HG03097 (cell line): ENCODE measurements at regions not wholly inside any gene's neighbourhood (a gene's known extent, or its start where the extent isn't known, plus 50 kb on each side); places are given as distances from the start of the nearest gene placed in this dataset.

Experiments used
- ATAC-seq: cut with Tn5 transposase; IDR thresholded peaks from one replicate; pipeline ENCODE4 v1.9.1; 2021; ENCODE audit not compliant: unreplicated experiment, low FRiP score

DNA sequence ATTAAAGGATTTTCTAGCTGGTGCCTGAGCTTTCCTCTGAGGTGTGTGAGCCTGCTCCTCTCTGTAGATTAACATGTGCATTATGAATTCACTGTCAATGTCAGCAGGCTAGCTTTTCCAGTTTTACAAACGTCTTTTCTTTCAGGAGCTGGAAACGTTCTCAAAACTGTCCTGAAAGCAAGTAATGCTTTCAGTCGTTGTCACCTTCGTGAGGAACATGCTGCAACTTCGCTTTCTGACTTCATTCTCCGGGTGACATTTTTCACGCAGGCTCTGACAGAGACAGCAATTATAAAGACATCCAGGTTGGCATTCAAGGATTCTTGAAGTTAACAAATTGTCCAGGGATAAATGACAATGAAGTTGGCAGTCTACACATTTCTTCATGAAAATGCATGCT, 671.5 kb downstream of the DHX35 start:
- no peak for ATAC-seq

DNA sequence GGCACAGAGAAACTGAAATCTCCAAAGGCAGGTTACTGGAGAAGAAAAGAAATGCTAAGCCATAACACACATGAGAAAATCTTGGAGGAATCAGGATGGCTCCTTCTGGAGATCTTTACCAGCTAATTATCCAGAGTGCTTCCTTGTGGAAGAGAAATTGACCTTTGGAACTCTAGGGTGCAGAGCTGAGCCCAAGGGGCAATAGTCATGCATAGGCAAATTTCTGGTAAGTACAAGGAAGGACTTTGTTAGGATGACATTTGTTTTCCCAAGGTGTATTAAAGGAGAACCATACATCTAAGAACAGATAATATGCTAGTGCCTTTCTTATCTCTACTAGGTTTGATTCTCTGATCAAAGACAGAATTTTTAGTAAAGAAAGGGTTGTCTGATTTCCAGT, 670.6 kb downstream of the DHX35 start:
- ATAC-seq: no peak

DNA sequence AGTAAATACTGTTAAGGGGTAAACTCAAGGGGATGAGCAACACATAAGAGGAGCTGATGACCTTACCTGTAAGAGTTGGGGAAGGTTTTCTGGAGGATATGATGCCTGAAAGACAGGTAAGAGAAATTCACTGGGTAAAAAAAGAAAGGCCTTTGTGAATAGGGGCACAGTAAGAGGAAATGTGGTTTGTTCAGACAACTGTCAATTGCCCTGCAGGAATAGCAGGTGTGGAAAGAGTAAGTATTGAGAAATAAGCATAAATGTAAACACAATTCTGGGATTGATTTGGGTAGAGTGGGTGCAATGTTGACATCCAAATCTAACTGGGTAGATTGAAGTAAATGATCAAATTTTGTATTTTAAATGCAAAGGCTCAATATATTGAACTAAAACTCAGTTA, 670.0 kb downstream of the DHX35 start:
- no peak for ATAC-seq

DNA sequence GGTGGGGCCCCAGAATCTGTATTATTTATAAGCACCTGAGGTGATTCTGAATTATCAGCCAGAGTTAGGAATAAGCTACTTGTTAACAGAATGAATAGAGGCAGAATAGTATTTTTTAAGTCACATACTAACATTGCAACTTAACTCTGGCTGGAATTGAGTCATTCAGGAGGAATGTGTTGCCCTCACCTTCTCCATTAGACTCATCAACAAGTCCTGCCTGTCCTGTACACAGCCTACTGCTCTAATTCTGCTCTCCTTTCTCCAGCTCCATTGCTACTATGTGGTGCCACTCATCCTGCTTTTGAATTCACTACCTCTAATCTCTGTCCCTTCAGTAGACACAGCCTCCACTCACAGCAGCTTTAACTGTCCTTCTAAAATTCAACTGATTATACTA, 669.4 kb downstream of the DHX35 start:
- no peak for ATAC-seq

DNA sequence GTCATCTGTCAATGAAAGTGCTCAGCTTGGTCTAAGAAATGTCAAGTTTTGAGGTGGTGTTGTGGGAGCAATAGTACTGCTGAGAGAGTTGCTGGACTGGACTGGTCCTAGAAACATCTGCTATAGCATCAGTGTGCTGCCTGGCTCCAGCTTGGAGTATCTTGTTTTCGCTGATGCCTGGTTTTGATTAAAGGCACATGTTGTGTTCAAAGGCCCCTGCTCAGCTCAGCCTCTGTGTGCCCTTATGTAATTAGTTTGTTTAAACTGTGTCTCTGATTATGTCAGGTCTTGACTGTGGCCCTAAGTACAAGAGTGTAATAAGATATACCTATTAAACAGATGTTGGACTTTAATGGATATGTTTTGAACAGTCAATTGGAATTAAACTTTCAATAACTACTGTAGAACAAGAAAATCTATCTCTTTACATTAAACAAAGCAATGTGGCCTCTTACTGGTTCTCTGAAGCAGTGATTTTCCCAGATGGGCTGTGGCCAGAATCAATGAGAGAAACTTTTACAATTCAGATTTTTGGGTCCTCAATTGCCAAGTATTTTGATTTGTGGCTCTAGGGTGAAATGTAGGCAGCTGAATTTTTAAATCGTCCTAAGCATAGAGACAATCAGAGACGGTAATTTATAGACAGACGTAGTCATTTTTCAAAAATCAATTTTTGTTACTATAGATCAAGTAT, 668.2 kb downstream of the DHX35 start:
- no peak for ATAC-seq

DNA sequence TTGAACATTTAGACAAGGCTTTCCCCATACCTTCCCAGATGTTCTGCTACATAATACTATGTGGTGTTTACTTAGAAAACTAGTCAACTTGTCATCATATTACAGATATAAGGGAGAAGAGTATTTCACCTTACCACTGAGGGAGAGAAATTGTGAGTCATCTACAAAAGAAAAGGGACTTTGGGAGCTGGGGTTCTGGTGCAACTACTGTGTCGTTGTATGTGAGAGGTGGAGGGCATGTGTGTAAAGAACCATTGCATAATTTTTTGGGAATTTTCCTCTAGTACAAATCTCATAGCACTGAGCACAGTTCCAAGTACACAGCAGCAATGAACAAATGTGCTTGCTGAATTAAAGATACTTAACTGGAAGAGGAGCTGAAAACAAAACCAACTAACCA, 665.6 kb downstream of the DHX35 start:
- ATAC-seq: no peak

DNA sequence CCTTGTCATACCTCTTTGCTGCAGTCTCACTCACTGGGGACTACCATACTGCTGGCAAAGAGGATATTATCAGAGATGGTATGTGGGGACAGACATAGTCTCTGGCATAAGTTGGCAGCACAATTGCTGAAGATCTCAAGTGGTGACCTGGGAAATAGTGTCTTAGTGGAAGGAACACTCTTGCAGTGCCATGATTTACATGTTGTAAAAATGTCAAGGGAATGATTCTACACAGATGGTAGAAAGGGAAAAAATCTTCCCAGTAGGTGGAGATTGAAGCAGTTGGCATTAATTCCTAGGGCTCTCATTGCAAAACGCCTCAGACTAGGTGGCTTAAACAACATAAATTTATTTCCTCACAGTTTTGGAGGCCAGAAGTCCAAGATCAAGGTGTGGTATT, 662.2 kb downstream of the DHX35 start:
- no peak for ATAC-seq

DNA sequence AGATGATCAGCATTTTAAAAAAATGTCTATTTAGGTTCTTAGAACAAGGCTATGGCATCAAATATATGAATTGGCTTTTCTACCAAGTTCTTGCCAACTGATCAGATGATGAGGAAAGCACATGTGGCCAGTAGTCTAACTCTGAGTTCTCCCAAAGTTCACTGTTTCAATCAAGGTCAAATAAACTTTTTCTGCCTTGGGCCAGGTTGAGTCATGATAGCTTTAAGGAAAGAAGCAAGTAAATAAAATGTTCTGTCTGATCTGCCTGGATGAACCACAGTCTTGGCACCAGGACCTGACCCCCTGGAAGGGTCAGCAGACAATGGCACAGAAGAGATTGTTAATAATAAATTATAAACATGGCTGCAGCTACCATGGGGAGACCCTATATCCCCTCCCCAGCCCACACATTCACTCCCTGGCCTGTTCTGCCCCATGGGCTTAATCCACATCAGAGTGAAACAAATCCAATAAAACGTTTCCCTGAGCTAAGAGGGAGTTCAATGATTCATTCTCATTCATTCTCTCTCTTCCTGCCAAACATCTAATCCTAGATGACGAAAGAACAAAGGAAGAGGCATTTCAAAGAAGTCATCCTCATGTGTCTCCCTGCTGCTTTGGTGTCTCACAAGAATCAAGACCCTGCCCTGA, 661.6 kb downstream of the DHX35 start:
- no peak for ATAC-seq

DNA sequence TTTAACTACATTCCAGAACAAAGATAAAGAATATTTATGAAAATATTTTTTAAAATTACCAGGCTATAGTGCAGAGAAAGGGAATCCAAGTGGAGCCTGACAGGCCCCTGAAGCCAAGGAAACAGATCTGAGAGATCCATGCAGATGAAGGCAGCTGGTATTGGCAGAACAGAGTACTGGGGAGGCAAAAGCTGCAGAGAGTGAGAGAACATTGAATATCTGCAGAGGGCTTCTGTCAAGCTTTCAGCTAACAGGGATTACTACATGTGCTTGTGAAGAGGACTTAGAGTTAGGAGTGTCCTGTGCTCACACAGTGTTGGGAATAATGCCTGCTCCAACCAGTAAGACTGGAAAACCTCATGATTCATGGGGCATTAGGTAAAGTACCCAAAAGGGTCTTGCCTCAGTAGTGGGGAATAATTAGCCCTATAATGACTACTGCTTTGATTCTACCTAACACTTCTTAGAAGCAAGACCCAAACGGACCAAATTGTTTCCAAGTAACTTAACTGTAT, 657.2 kb downstream of the DHX35 start:
- no peak for ATAC-seq

DNA sequence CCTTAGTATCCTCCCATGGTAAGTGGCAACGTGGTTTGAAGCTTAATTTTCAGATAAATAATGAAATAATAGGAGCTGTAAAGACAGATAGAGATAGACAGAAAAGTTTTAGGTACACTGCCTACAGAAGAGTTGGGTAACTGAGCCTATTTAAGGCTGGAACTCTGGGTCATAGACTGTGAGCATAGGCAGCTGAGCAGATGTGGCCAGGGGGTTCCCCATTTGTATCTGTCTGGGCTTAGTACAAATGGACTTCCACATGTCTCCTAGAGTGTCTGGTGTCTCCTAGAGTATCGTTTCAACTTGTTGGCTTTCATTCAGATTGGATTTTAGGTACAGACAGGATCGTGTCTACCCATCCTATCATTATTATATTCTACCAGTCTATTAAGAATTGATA, 649.8 kb downstream of the DHX35 start:
- ATAC-seq: no peak

DNA sequence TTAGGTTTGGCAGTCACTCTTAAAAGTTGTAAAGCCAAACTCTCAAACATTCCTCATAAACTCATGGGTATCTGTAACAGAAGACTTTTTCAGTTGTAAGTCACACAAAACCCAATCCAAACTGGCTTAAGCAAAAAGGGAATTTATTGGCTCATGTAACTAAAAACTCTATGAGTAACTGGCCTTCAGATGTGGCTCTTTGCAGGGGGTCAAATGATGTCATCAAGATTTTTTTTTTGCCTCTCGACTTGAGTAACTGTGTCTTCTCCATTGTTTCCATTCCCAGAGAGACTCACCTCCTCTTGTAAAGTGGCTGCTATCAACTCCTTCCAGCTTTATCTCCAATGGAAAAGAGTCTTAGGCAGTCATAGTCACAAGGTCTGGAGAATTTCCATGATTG, 645.0 kb downstream of the DHX35 start:
- no peak for ATAC-seq

DNA sequence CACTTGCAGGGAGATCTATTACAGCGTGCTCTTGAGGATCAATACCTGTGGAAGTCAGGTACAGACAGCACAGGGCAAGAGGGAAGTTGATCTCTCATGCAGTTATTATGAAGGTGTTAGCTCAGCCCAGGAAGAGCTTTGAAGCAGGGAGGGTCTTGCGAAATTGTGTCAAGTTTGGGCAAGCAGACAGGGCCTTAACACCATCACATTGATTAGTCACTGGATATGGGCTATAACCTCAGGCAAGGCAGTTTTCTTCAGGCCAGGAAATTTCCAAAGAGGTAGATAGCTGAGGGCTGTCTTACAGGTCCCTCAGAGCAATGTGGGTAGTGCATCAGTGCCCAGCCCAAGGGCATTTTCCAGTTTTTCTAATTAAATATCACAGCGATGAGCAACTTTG, 643.8 kb downstream of the DHX35 start:
- ATAC-seq: no peak

DNA sequence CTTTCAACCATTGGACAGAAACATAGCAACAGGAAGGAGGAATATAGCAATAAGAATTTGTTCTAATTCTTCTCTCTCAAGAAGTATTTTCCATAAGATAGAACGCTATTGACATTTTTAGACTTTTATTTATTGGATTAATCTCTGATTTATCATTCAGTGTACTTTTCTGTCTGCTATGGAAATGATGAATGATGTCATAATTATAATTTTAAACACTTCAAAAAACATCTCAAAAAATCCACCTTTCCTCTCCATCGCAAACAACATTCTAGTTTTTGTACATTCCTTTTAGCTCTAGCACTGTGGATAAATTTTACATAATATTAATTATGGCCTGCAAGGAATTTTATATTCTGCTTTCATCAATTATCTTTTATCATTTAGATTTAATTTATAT, 643.2 kb downstream of the DHX35 start:
- no peak for ATAC-seq

DNA sequence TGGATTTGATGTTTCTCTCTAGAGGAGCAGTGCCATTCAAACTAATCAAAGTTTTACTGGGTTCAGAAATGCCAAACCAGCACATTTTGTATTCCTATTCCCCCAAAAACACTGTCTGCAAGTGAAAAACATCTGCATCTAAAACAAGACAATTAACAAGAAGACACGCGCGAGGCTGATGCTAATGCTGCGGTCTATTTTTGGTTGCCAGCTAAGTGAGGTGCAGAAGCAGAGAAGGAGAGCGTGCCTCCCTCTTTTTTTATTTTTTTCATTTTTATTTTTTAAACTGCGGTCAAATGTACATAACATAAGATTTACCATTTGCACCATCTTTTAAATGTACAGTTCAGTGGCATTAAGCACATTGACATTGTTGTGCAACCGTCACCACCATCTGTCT, 641.1 kb downstream of the DHX35 start:
- ATAC-seq: no peak

DNA sequence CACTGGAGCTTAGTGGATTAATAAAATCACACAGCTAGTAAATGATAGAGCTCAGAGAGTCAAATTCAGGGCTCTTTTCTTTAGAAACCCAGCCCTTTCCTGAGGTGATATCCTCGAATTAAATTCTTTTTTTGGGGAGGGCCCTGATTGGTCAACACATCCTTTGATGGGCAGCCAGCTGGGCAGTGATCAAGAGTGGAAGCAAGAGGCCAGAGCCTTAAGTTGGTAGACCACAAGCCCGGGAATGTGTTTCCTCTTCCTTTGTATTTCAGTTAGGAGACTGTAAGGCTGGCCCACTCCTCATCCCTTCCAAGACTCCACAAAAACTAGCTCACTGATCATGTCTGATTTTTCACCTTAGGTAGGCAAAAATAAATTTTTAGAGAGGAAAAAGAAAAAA, 640.5 kb downstream of the DHX35 start:
- ATAC-seq: no peak

DNA sequence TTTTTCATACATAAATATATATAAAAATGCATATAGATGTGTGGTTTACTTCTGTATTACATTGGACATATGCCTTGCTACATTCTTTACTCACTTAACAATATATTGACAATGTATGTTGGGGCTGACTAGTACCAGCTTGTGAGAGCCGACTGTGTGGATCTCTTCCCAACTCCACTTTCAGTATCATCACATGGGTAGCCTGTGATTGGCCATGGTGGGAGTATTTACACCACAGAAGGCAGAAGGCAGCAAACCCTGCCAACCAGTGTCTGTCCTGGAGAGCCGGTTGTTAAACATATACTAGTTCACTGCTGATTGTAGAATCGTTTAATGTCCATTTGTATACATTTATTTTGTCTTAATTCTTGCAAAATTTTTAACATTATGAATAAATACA, 638.7 kb downstream of the DHX35 start:
- no peak for ATAC-seq

DNA sequence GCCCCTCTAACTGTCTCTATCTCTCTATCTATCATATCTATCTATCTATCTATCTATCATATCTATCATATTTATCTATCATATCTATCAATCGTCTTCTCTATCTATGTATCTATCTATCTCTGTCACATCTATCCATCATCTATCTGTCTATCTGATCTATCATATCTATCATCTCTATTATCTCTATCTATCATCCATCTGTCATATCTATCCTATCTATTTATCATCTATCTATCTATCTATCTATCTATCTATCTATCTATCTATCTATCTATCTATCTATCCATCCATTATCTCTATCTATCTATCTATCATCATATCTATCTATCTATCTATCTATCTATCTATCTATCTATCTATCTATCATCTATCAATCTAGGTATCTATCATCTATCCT, 638.0 kb downstream of the DHX35 start:
- no peak for ATAC-seq

DNA sequence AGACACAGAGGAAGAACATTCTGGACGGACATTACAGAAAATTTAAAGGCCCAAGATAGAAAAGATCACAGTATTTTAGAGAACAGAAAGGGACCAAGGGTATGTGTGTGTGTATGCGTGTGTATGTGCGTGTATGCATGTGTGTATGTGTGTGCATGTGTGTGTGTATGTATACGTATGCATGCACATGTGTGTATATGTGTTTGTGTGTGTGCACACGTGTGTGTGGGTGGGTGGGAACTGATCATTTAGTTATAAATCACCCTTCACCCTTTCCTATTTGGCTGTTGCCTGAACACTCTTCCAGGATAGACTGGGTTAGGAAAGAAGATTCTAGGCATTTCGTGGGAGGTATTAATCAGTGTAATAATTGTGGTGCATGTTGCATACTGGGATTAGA, 634.4 kb downstream of the DHX35 start:
- ATAC-seq: no peak

DNA sequence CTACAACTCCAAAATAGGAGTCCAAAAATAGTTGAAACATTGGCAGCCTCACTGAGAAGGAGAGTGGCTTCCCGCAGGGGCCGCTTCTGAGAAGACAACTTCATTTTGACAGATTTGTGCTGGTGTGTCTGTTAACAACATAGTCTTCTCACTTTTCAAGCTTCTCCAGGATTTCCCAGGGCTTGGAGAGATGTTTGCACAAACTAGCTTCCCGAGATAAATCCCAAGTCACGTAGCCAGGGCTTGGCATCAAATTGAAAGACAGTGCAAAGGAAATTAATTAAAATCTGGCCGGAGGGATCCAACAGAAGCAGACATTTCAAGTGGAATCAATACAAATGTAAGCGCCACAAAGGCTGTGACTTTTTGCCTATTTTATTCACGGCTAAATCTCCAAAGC, 630.2 kb downstream of the DHX35 start:
- ATAC-seq: no peak

DNA sequence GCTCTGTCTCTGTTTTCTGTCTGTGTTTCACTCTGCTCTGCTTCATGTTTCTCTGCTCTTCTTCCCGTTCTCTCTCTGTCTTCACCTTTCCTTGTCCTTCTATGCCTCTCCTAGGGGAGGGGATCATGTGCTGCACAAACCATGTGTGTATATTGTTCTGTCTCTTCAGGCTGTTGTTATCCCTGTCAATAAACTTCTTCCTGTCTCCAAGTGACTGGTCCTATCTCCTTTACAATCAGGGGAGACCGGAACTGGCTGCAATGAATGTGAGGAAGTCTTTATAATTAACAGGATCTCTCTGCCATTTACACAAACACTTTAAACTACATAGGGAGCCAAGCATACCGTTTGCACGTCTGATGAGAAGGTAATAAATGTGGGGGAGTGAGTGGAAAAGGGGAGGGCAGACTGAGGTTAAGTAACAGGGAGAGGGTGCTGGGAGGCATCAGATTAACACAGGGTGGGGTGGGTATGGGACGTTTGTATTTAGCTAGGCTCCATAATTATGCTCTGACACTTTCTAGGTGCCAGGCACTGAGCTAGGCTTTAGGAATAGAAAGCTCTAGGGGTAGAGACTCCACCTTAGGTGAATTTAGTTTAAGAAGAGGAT, 626.1 kb downstream of the DHX35 start:
- ATAC-seq: no peak

DNA sequence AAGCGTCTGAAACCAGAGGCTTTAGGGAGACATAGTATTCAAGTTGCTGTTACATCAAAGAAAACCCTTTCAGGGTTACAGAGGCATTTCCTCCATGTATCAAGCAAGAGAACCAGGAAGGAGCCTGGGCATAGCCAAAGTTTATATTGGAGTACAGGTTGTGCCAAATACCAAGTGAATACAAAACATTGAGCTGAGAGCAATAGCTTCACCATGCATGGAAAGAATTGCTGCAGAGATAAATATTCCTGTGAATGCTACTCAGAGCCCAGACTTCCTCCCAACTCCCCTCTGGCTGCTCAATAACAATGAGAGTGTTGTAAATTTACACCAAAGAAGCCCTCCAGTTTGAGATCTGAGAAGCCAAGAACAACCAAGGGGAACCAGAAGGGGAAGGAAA, 618.9 kb downstream of the DHX35 start:
- no peak for ATAC-seq

DNA sequence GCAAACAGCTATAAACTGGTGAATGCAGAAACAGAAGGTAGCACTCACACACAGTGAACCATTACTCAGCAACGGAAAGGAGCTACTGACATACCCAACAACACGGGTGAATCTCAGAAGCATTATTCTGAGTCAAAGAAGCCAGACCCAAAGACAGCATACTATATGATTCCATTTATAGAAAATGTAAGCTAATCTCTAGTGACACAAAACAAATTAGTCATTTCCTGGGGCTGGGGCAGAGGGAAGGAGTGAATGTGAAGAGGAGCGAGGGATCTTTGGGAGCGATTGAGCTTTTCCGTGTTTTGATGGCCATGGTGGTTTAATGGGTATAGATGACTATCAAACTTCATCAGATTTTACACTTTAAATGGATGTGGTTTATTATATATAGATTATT, 614.6 kb downstream of the DHX35 start:
- ATAC-seq: no peak
